GM12878 (cell line): ENCODE measurements at regions not wholly inside any gene's neighbourhood (a gene's known extent, or its start where the extent isn't known, plus 50 kb on each side); places are given as distances from the start of the nearest gene placed in this dataset.

Source experiments
- ATAC-seq: fragments of 200-7000 bp; cut with Tn5 transposase; 3 replicates; pipeline ENCODE4 v1.9.1; 2020; ENCODE audit warnings: mild to moderate bottlenecking, moderate library complexity
- BruUV-seq: library from RNA; stranded (reverse); fragments of 400-500 nt; replicated peaks from 2 replicates; lab custom pipeline; 2021; lab: Mats Ljungman, UMichigan
- CTCF ChIA-PET: fragments of 300-600 bp; sonication (Branson Sonifier 250); formaldehyde crosslinking; extraction: SDS; loops from one replicate; lab custom pipeline; 2021; ENCODE audit warnings: inconsistent platforms; lab: Yijun Ruan, JAX
- POLR2A ChIA-PET: fragments of 350-600 bp; formaldehyde crosslinking; extraction: SDS; loops from one replicate; lab custom pipeline; 2021; ENCODE audit warnings: inconsistent platforms; lab: Charles Lee
- RAD21 ChIA-PET: fragments of 300-600 bp; sonication (Branson Sonifier 250); formaldehyde crosslinking; loops from one replicate; lab custom pipeline; 2023; ENCODE audit warnings: antibody characterized with exemption; ENCODE audit not compliant: unreplicated experiment; lab: Charles Lee
- SMC1A ChIA-PET: fragments of 300-600 bp; sonication (Branson Sonifier 250); formaldehyde crosslinking; loops from one replicate; lab custom pipeline; 2023; ENCODE audit not compliant: unreplicated experiment, uncharacterized antibody; lab: Charles Lee
- DNase-seq: peaks from one replicate; pipeline ENCODE4 v3.0.0-alpha.2; 2011; ENCODE audit warnings: low read depth, low spot score
- FAIRE-seq: peaks from 3 replicates; lab custom pipeline; 2011; peaks lifted over from hg19 to GRCh38; lab: Jason Lieb, UNC
- H2AFZ ChIP-seq: 2 replicates; pipeline ENCODE4 v1.6.0; 2011; ENCODE audit warnings: low read depth, low read length, control low read depth; ENCODE audit not compliant: control insufficient read depth
- H3K27ac ChIP-seq: 2 replicates; pipeline ENCODE4 v1.5.1; 2011; ENCODE audit warnings: control low read depth; ENCODE audit not compliant: control insufficient read depth, insufficient read depth
- H3K27me3 ChIP-seq, 2 experiments: replicated peaks in 1 of 2; 2 replicates each; pipeline versions ENCODE4 v1.6.0 to v1.6.1; 2011; ENCODE audit warnings: low read length in 1 of 2; ENCODE audit not compliant: control insufficient read depth in 2 of 2, insufficient read depth in 2 of 2
- H3K36me3 ChIP-seq, 2 experiments: 2 replicates each; pipeline ENCODE4 v1.5.1; 2011; ENCODE audit warnings: low read length in 1 of 2; ENCODE audit not compliant: control insufficient read depth in 2 of 2, insufficient read depth in 2 of 2
- H3K4me1 ChIP-seq: 2 replicates; pipeline ENCODE4 v1.6.1; 2011; ENCODE audit warnings: mild to moderate bottlenecking, low read length, moderate library complexity, mixed read lengths; ENCODE audit not compliant: control insufficient read depth, insufficient read depth
- H3K4me2 ChIP-seq: 2 replicates; pipeline ENCODE4 v1.6.0; 2011; ENCODE audit warnings: control low read depth; ENCODE audit not compliant: control insufficient read depth, insufficient read depth
- H3K4me3 ChIP-seq: fragments of 200-600 bp; sonication (generic); 2 replicates; pipeline ENCODE4 v1.5.1; 2016
- H3K79me2 ChIP-seq: 2 replicates; pipeline ENCODE4 v1.6.0; 2011; ENCODE audit warnings: low read length; ENCODE audit not compliant: control insufficient read depth, insufficient read depth
- H3K9ac ChIP-seq: 2 replicates; pipeline ENCODE4 v1.8.0; 2011; ENCODE audit warnings: low read length, control low read depth, mixed read lengths; ENCODE audit not compliant: control insufficient read depth, insufficient read depth
- H3K9me3 ChIP-seq: replicated peaks from 3 replicates; pipeline ENCODE4 v1.5.1; 2011; ENCODE audit warnings: mild to moderate bottlenecking, low read length; ENCODE audit not compliant: control insufficient read depth, insufficient read depth
- H4K20me1 ChIP-seq: 2 replicates; pipeline ENCODE4 v1.6.0; 2011; ENCODE audit not compliant: control insufficient read depth, insufficient read depth
- ATF2 ChIP-seq: IDR thresholded peaks from 2 replicates; pipeline ENCODE4 v1.6.1; 2012; ENCODE audit warnings: low read length, inconsistent platforms
- BCLAF1 ChIP-seq: fragments of 450-650 bp; IDR thresholded peaks from 2 replicates; pipeline ENCODE4 v1.6.1; 2017; ENCODE audit warnings: antibody characterized with exemption, mild to moderate bottlenecking, moderate library complexity
- CEBPB ChIP-seq, 2 experiments: fragments of 150-350 bp in 1 of 2; IDR thresholded peaks; 2 replicates each; pipeline ENCODE4 v1.6.1; 2012 to 2014; ENCODE audit warnings: low read depth in 2 of 2, low read length in 2 of 2, borderline replicate concordance in 1 of 2, inconsistent platforms in 1 of 2
- KLF5 ChIP-seq: fragments of 450-650 bp; IDR thresholded peaks from 2 replicates; pipeline ENCODE4 v1.6.1; 2014; ENCODE audit warnings: mild to moderate bottlenecking; ENCODE audit not compliant: partially characterized antibody
- PAX5 ChIP-seq: IDR thresholded peaks from 2 replicates; pipeline ENCODE4 v1.6.1; 2011; ENCODE audit warnings: low read depth, low read length, borderline replicate concordance
- PBX3 ChIP-seq: IDR thresholded peaks from 2 replicates; pipeline ENCODE4 v1.6.1; 2011; ENCODE audit warnings: mild to moderate bottlenecking, low read depth, low read length, moderate library complexity; ENCODE audit not compliant: insufficient replicate concordance
- RFX5 ChIP-seq: IDR thresholded peaks from 2 replicates; pipeline ENCODE4 v1.6.1; 2011; ENCODE audit warnings: low read depth, low read length, improper control_type of control experiment
- SMARCA5 ChIP-seq: fragments of 450-650 bp; IDR thresholded peaks from 2 replicates; pipeline ENCODE4 v1.6.1; 2017; ENCODE audit warnings: mild to moderate bottlenecking
- SMC3 ChIP-seq: IDR thresholded peaks from 2 replicates; pipeline ENCODE4 v1.6.1; 2011; ENCODE audit warnings: low read length, improper control_type of control experiment, borderline replicate concordance
- SREBF1 ChIP-seq: IDR thresholded peaks from 2 replicates; pipeline ENCODE4 v1.6.1; 2012; ENCODE audit warnings: mild to moderate bottlenecking, low read length
- SUZ12 ChIP-seq: fragments of 200-600 bp; sonication (generic); IDR thresholded peaks from one replicate; pipeline ENCODE4 v1.6.1; 2018; ENCODE audit warnings: antibody characterized with exemption, mild to moderate bottlenecking; ENCODE audit not compliant: unreplicated experiment
- WGBS: methylation state at CpG from one replicate; pipeline ENCODE4 v1.1.6; 2016; ENCODE audit warnings: low lambda C conversion rate; ENCODE audit not compliant: insufficient replicate concordance, insufficient coverage; ENCODE audit errors: missing lambda C conversion rate; 5-methylcytosine and 5-hydroxymethylcytosine counted together
- in situ Hi-C: fragments of 300-500 bp; cut with MboI; formaldehyde crosslinking; loops from 9 replicates; pipeline ENCODE4 v1.14.3; 2018; ENCODE audit warnings: mixed read lengths
- intact Hi-C: fragments of 100-400 bp; cut with micrococcal nuclease; formaldehyde crosslinking; loops from one replicate; pipeline ENCODE4 v1.14.2; 2022; ENCODE audit not compliant: unreplicated experiment
- TF ChIP-seq, protein P1 (sequence below): fragments of 150-350 bp; IDR thresholded peaks from 2 replicates; pipeline ENCODE4 v1.6.1; 2014; ENCODE audit warnings: mild to moderate bottlenecking, low read depth, low read length
- TF ChIP-seq, protein P2 (sequence below): fragments of 450-650 bp; IDR thresholded peaks from 2 replicates; pipeline ENCODE4 v1.6.1; 2017; ENCODE audit warnings: low read depth, mild to moderate bottlenecking, moderate library complexity

GRCh38 chr13:34410678-34411077 lies 531.4 kb upstream of the NBEA start (continued):
- no peak for TF ChIP-seq SREBF1

GRCh38 chr13:34411177-34411576 lies 530.9 kb upstream of the NBEA start:
- ChIA-PET SMC1A (no interaction called here), RAD21 (no interaction called here), CTCF (no interaction called here), POLR2A (no interaction called here)
- Histone ChIP-seq H2AFZ (no peak overlapping the region), H3K4me3 (no peak overlapping the region), H3K4me1 (no peaks in the 10 kb centered on the region), H3K27ac (no peak overlapping the region), H3K36me3 (no peaks in the 10 kb centered on the region), H4K20me1 (no peaks in the 10 kb centered on the region), H3K4me2 (no peak overlapping the region), H3K79me2 (no peaks in the 10 kb centered on the region), H3K9me3 (no peaks in the 10 kb centered on the region), H3K27me3 (no peaks in the 10 kb centered on the region), H3K9ac (no peak overlapping the region)
- BruUV-seq: no TSS peak
- 83% methylated on average over 1 of the region's 1 CpG for WGBS
- in situ Hi-C loops (no loop called here), intact Hi-C loops (no loop called here)
- FAIRE-seq (no peak), DNase-seq (no peak), ATAC-seq (no peak)
- TF ChIP-seq SMC3 (no peak), KLF5 (no peak), PAX5 (no peak), PBX3 (no peak), ATF2 (no peak), CEBPB (IDR thresholded peaks at IDR 0.05; ENCODE audit: borderline replicate concordance in 1 of 2, low read depth in 2 of 2, low read length in 2 of 2) (no peak), SUZ12 (no peak), RFX5 (no peak), BCLAF1 (no peak), SMARCA5 (no peak)
- TF ChIP-seq, protein P1, sequence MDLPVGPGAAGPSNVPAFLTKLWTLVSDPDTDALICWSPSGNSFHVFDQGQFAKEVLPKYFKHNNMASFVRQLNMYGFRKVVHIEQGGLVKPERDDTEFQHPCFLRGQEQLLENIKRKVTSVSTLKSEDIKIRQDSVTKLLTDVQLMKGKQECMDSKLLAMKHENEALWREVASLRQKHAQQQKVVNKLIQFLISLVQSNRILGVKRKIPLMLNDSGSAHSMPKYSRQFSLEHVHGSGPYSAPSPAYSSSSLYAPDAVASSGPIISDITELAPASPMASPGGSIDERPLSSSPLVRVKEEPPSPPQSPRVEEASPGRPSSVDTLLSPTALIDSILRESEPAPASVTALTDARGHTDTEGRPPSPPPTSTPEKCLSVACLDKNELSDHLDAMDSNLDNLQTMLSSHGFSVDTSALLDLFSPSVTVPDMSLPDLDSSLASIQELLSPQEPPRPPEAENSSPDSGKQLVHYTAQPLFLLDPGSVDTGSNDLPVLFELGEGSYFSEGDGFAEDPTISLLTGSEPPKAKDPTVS: no peak
- TF ChIP-seq, protein P2, sequence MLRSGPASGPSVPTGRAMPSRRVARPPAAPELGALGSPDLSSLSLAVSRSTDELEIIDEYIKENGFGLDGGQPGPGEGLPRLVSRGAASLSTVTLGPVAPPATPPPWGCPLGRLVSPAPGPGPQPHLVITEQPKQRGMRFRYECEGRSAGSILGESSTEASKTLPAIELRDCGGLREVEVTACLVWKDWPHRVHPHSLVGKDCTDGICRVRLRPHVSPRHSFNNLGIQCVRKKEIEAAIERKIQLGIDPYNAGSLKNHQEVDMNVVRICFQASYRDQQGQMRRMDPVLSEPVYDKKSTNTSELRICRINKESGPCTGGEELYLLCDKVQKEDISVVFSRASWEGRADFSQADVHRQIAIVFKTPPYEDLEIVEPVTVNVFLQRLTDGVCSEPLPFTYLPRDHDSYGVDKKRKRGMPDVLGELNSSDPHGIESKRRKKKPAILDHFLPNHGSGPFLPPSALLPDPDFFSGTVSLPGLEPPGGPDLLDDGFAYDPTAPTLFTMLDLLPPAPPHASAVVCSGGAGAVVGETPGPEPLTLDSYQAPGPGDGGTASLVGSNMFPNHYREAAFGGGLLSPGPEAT: no peak
